ENCODE measurements at regions not wholly inside any gene's neighbourhood (a gene's known extent, or its start where the extent isn't known, plus 50 kb on each side); places are given as distances from the start of the nearest gene placed in this dataset.

GRCh38 chr5:18805376-18805775 lies 1171.1 kb downstream of the TAF11L14 start:
- Histone ChIP-seq H3K36me3 (ENCODE audit: control insufficient read depth, insufficient read depth, low read length) (no peaks in the 10 kb centered on the region), H3K27ac (ENCODE audit: extremely low read depth, low read depth, low read length) (no peak overlapping the region), H3K4me3 (no peak overlapping the region), H3K9me3 (replicated peaks; ENCODE audit: control insufficient read depth, insufficient read depth, low read depth, low read length) (no peaks in the 10 kb centered on the region), H3K9me1 (ENCODE audit: control insufficient read depth, insufficient read depth, low read length) (no peaks in the 10 kb centered on the region), H3K27me3 (ENCODE audit: control insufficient read depth in 2 of 2, insufficient read depth in 2 of 2, low read length in 2 of 2) (no peaks in the 10 kb centered on the region), H4K20me1 (replicated peaks; ENCODE audit: control insufficient read depth, insufficient read depth, low read length) (no peaks in the 10 kb centered on the region), H3K4me1 (replicated peaks in 1 of 2; ENCODE audit: control insufficient read depth in 2 of 2, insufficient read depth in 2 of 2, low read length in 2 of 2) (no peaks in the 10 kb centered on the region), H3K4me2 (ENCODE audit: insufficient read depth, low read length) (no peak overlapping the region), H2AFZ (ENCODE audit: low read depth, low read length) (no peak overlapping the region), H3K9ac (ENCODE audit: insufficient read depth in 1 of 2, low read depth in 2 of 2, low read length in 2 of 2) (no peak overlapping the region), H3K79me2 (ENCODE audit: control insufficient read depth, insufficient read depth, low read length) (no peaks in the 10 kb centered on the region)
- TF ChIP-seq MEIS2 (IDR thresholded peaks at IDR 0.05; ENCODE audit: partially characterized antibody), result peak; percentile 71
- TF ChIP-seq PBX2 (CRISPR knock-in tag; IDR thresholded peaks at IDR 0.05; ENCODE audit: low read depth), result no peak
- TF ChIP-seq PBX2 (tag; conservative IDR thresholded peaks at IDR 0.05; ENCODE audit: low read depth), result peak; percentile 76
- no peak for TF ChIP-seq SNRNP70 (optimal IDR thresholded peaks at IDR 0.05; ENCODE audit: low read depth, low read length)
- 12% methylated on average over 2 of the region's 2 CpGs for whole genome bisulfite sequencing (ENCODE audit: insufficient coverage, low coverage, missing lambda C conversion rate)
- ChIA-PET POLR2A (no interaction called here), CTCF (ENCODE audit: low intra/inter-chr PET ratio) (no interaction called here)
- intact Hi-C loops (cut with micrococcal nuclease) (no loop called here), in situ Hi-C loops (cut with MboI) (no loop called here)
- FAIRE-seq (no peak), ATAC-seq (no peak), DNase-seq (ENCODE audit: extremely low read depth in 1 of 4, low spot score in 3 of 4) (no peak)
- BruUV-seq (replicated peaks), result no TSS peak
